K562 (cell line): ENCODE measurements at regions not wholly inside any gene's neighbourhood (a gene's known extent, or its start where the extent isn't known, plus 50 kb on each side); places are given as distances from the start of the nearest gene placed in this dataset.

Source experiments
- ATAC-seq: fragments of 200-7000 bp; cut with Tn5 transposase; 3 replicates; pipeline ENCODE4 v1.9.1; 2020; ENCODE audit warnings: moderate library complexity
- BruUV-seq: library from RNA; stranded (reverse); fragments of 400-500 nt; replicated peaks from 2 replicates; lab custom pipeline; 2021; lab: Mats Ljungman, UMichigan
- CTCF ChIA-PET: fragments of 300-600 bp; formaldehyde crosslinking; extraction: SDS; loops from one replicate; lab custom pipeline; 2021; ENCODE audit warnings: low intra/inter-chr PET ratio; lab: Yijun Ruan, JAX
- POLR2A ChIA-PET: fragments of 300-600, 350-650 bp; sonication (Branson Sonifier 250); formaldehyde crosslinking; extraction: SDS; loops from one replicate; lab custom pipeline; 2021; ENCODE audit warnings: antibody characterized with exemption, inconsistent platforms; lab: Yijun Ruan, JAX
- DNase-seq, 4 experiments: peaks; one replicate each; pipeline versions ENCODE4 v3.0.0 to v3.0.0-alpha.2; 2011 to 2018; ENCODE audit warnings: low spot score in 3 of 4, mixed read lengths in 3 of 4; ENCODE audit errors: extremely low read depth in 1 of 4
- FAIRE-seq: peaks from 2 replicates; lab custom pipeline; 2011; peaks lifted over from hg19 to GRCh38; lab: Jason Lieb, UNC
- H2AFZ ChIP-seq: 2 replicates; pipeline ENCODE4 v1.6.0; 2011; ENCODE audit warnings: low read depth, low read length, control low read depth, inconsistent platforms
- H3K27ac ChIP-seq: fragments of 200-600 bp; 3 replicates; pipeline ENCODE4 v1.8.0; 2011; ENCODE audit warnings: low read depth, mild to moderate bottlenecking, control low read depth, inconsistent platforms, low read length, moderate library complexity, mixed read lengths; ENCODE audit errors: extremely low read depth
- H3K27me3 ChIP-seq, 2 experiments: fragments of 300-600 bp in 1 of 2; 2 replicates in 1 of 2; 3 replicates in 1 of 2; pipeline versions ENCODE4 v1.6.0 to v1.8.0; 2011; ENCODE audit warnings: inconsistent platforms in 2 of 2, low read length in 2 of 2, mild to moderate bottlenecking in 1 of 2, mixed read lengths in 1 of 2, moderate library complexity in 1 of 2; ENCODE audit not compliant: control insufficient read depth in 2 of 2, insufficient read depth in 2 of 2
- H3K36me3 ChIP-seq: fragments of 300-600 bp; 3 replicates; pipeline ENCODE4 v1.8.0; 2011; ENCODE audit warnings: mild to moderate bottlenecking, low read length, inconsistent platforms; ENCODE audit not compliant: control insufficient read depth, insufficient read depth
- H3K4me1 ChIP-seq, 2 experiments: fragments of 200-600 bp in 1 of 2; replicated peaks in 1 of 2; 2 replicates in 1 of 2; 3 replicates in 1 of 2; pipeline versions ENCODE4 v1.5.1 to v1.8.0; 2011; ENCODE audit warnings: inconsistent platforms in 2 of 2, low read length in 2 of 2, mild to moderate bottlenecking in 1 of 2, mixed read lengths in 1 of 2, moderate library complexity in 1 of 2; ENCODE audit not compliant: control insufficient read depth in 2 of 2, insufficient read depth in 2 of 2
- H3K4me2 ChIP-seq: 2 replicates; pipeline ENCODE4 v1.6.1; 2011; ENCODE audit warnings: low read length, control low read depth, inconsistent platforms, mixed read lengths; ENCODE audit not compliant: insufficient read depth
- H3K4me3 ChIP-seq: fragments of 200-600 bp; sonication (generic), shearing (Covaris generic); 2 replicates; pipeline ENCODE4 v1.5.1; 2016; ENCODE audit warnings: control low read depth, inconsistent platforms
- H3K79me2 ChIP-seq: fragments of 200-600 bp; 3 replicates; pipeline ENCODE4 v1.8.0; 2011; ENCODE audit warnings: low read length, inconsistent platforms; ENCODE audit not compliant: control insufficient read depth, insufficient read depth
- H3K9ac ChIP-seq, 2 experiments: 2 replicates each; pipeline versions ENCODE4 v1.6.0 to v1.6.1; 2011; ENCODE audit warnings: low read depth in 2 of 2, low read length in 2 of 2, control low read depth in 1 of 2, inconsistent platforms in 1 of 2, mild to moderate bottlenecking in 1 of 2, mixed read lengths in 1 of 2; ENCODE audit not compliant: insufficient read depth in 1 of 2
- H3K9me1 ChIP-seq: one replicate; pipeline ENCODE4 v1.6.0; 2011; ENCODE audit warnings: inconsistent platforms, mild to moderate bottlenecking, low read length, moderate library complexity; ENCODE audit not compliant: control insufficient read depth, insufficient read depth
- H3K9me3 ChIP-seq: replicated peaks from 2 replicates; pipeline ENCODE4 v1.5.1; 2011; ENCODE audit warnings: low read depth, low read length, inconsistent platforms; ENCODE audit not compliant: control insufficient read depth, insufficient read depth
- H4K20me1 ChIP-seq: replicated peaks from 2 replicates; pipeline ENCODE4 v1.6.1; 2011; ENCODE audit warnings: low read length, inconsistent platforms, mixed read lengths; ENCODE audit not compliant: control insufficient read depth, insufficient read depth
- DEAF1 ChIP-seq: fragments of 450-650 bp; formaldehyde crosslinking; IDR thresholded peaks from 2 replicates; pipeline ENCODE4 v1.4.0; 2020; ENCODE audit warnings: mild to moderate bottlenecking, moderate library complexity
- HNRNPH1 ChIP-seq: fragments of 200-400 bp; formaldehyde crosslinking; optimal IDR thresholded peaks from 2 replicates; pipeline ENCODE3; 2017; ENCODE audit warnings: low read depth, mild to moderate bottlenecking, low read length, moderate library complexity
- MLLT1 ChIP-seq, 2 experiments: fragments of 450-650 bp; IDR thresholded peaks; 2 replicates each; pipeline ENCODE4 v1.6.1; 2016
- RBM15 ChIP-seq: fragments of 200-400 bp; formaldehyde crosslinking; IDR thresholded peaks from 2 replicates; pipeline ENCODE4 v1.6.1; 2018; ENCODE audit warnings: mild to moderate bottlenecking, low read length, moderate library complexity; ENCODE audit not compliant: insufficient read depth
- REST ChIP-seq, 2 experiments: fragments of 450-650 bp; formaldehyde crosslinking in 1 of 2; IDR thresholded peaks; 2 replicates each; pipeline versions ENCODE4 v1.4.0 to v1.6.1; 2014 to 2020; ENCODE audit warnings: mild to moderate bottlenecking in 2 of 2, borderline replicate concordance in 1 of 2, low read depth in 1 of 2
- SREBF2 ChIP-seq: sonication (generic); formaldehyde crosslinking; IDR thresholded peaks from 2 replicates; pipeline ENCODE4 v1.4.0; 2020; ENCODE audit warnings: mild to moderate bottlenecking, missing genetic modification reagents
- SRSF7 ChIP-seq: fragments of 200-400 bp; formaldehyde crosslinking; optimal IDR thresholded peaks from 2 replicates; pipeline ENCODE3; 2017; ENCODE audit warnings: mild to moderate bottlenecking, low read depth, low read length
- TCF15 ChIP-seq: fragments of 250-450 bp; sonication (Bioruptor Pico); IDR thresholded peaks from 2 replicates; pipeline ENCODE4 v1.8.0; 2022; ENCODE audit warnings: moderate library complexity, mild to moderate bottlenecking, inconsistent platforms
- XRCC3 ChIP-seq: fragments of 450-650 bp; IDR thresholded peaks from 2 replicates; pipeline ENCODE4 v1.6.1; 2017; ENCODE audit warnings: mild to moderate bottlenecking, moderate library complexity
- ZNF197 ChIP-seq: fragments of 200-800 bp; sonication (Bioruptor generic); IDR thresholded peaks from 2 replicates; pipeline ENCODE4 v1.6.1; 2016; ENCODE audit warnings: low read depth, missing genetic modification characterization, missing compliant biosample characterization
- ZNF3 ChIP-seq: fragments of 250-450 bp; sonication (Bioruptor Pico); IDR thresholded peaks from 2 replicates; pipeline ENCODE4 v1.5.0; 2021; ENCODE audit warnings: mild to moderate bottlenecking, moderate library complexity
- ZNF589 ChIP-seq: fragments of 200-800 bp; sonication (Bioruptor generic); IDR thresholded peaks from 2 replicates; pipeline ENCODE4 v1.6.1; 2016; ENCODE audit warnings: low read depth, missing genetic modification characterization, missing compliant biosample characterization
- WGBS: fragments of 100-300 bp; shearing (Covaris generic); methylation state at CpG from one replicate; pipeline ENCODE4 v1.1.6; 2016; ENCODE audit warnings: low coverage, mixed read lengths; ENCODE audit not compliant: insufficient coverage; ENCODE audit errors: missing lambda C conversion rate; 5-methylcytosine and 5-hydroxymethylcytosine counted together
- in situ Hi-C: fragments of 300-500 bp; cut with MboI; formaldehyde crosslinking; loops from 4 replicates; pipeline ENCODE4 v1.15.0; 2018; ENCODE audit warnings: inconsistent platforms, mixed read lengths
- intact Hi-C: fragments of 100-400 bp; cut with micrococcal nuclease; formaldehyde crosslinking; loops from 2 replicates; pipeline ENCODE4 v1.14.2; 2022

GRCh38 chr18:40413160-40413559 is 1541.9 kb upstream of the PIK3C3 start:
- FAIRE-seq (no peak), ATAC-seq (no peak), DNase-seq (no peak)
- no peaks in the 10 kb centered on the region for H4K20me1 ChIP-seq
- H3K79me2 ChIP-seq: no peaks in the 10 kb centered on the region
- WGBS: 0% methylated on average over 3 of the region's 3 CpGs
- POLR2A ChIA-PET: no interaction called here
- H3K4me2 ChIP-seq: no peak overlapping the region
- H3K9me1 ChIP-seq: no peaks in the 10 kb centered on the region
- BruUV-seq: no TSS peak
- no peak for TF ChIP-seq ZNF3 (CRISPR knock-in tag)
- no peak for TF ChIP-seq ZNF589 (CRISPR knock-in tag)
- TF ChIP-seq RBM15: no peak
- no peak for TF ChIP-seq SRSF7
- TF ChIP-seq REST (IDR thresholded peaks at IDR 0.05; ENCODE audit: borderline replicate concordance): no peak
- no peak for TF ChIP-seq REST (CRISPR knock-in tag; IDR thresholded peaks at IDR 0.05; ENCODE audit: low read depth)
- no peak for TF ChIP-seq DEAF1 (CRISPR knock-in tag)
- TF ChIP-seq TCF15: no peak
- TF ChIP-seq MLLT1 (IDR thresholded peaks at IDR 0.05): no peak
- TF ChIP-seq ZNF197 (CRISPR knock-in tag): no peak
- TF ChIP-seq HNRNPH1: no peak
- TF ChIP-seq XRCC3: no peak
- no peak for TF ChIP-seq SREBF2
- no peak overlapping the region for H3K4me3 ChIP-seq
- in situ Hi-C loops (no loop called here), intact Hi-C loops (no loop called here)
- no peaks in the 10 kb centered on the region for H3K27me3 ChIP-seq
- H3K36me3 ChIP-seq: no peaks in the 10 kb centered on the region
- H3K27ac ChIP-seq: no peak overlapping the region
- H3K9me3 ChIP-seq: peaks cover 1% of the 10 kb centered on the region; the same call in 1 of the 2 replicates
- H3K9ac ChIP-seq: no peak overlapping the region
- H3K4me1 ChIP-seq: no peaks in the 10 kb centered on the region
- no peak overlapping the region for H2AFZ ChIP-seq
- CTCF ChIA-PET: no interaction called here
